ENCODE measurements at regions not wholly inside any gene's neighbourhood (a gene's known extent, or its start where the extent isn't known, plus 50 kb on each side); places are given as distances from the start of the nearest gene placed in this dataset.

- intact Hi-C loops (cut with micrococcal nuclease) = no loop called here
- DNase-seq = no peak
- Histone ChIP-seq H3K27ac (replicated peaks) (no peak overlapping the region), H3K4me3 (no peak overlapping the region), H3K9me3 (replicated peaks) (peaks cover 28% of the 10 kb centered on the region), H3K4me1 (no peaks in the 10 kb centered on the region), H3K27me3 (ENCODE audit: low read depth) (no peaks in the 10 kb centered on the region), H3K36me3 (no peaks in the 10 kb centered on the region)
- no peak for TF ChIP-seq CTCF (IDR thresholded peaks at IDR 0.05; ENCODE audit: borderline replicate concordance)
Observed at GRCh38 chr18:34444622-34445021, 219.9 kb upstream of the NOL4 start.

DNA sequence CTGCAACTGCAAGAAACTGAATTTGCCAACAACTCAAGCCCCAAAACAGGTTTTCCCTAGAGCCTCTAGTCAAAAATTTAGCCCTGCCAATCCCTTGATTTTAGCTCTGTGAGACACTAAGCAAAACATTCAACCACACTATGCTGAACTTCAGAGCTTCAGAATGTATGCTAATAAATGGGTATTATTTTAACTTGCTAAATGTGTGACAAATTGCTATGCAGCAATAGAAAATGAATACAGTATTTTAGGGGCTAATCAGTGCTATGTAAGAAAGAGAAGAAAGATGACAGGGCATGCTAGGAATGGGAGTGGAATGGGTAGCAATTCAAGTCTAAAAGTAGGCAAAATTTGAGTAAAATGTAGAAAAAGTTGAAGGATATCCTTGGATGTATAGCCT, 223.9 kb upstream of the NOL4 start:
- Histone ChIP-seq H3K4me3 (no peak overlapping the region), H3K27me3 (ENCODE audit: low read depth) (no peaks in the 10 kb centered on the region), H3K36me3 (no peaks in the 10 kb centered on the region), H3K27ac (replicated peaks) (no peak overlapping the region), H3K4me1 (no peaks in the 10 kb centered on the region), H3K9me3 (replicated peaks) (peaks cover 18% of the 10 kb centered on the region)
- intact Hi-C loops (cut with micrococcal nuclease) = no loop called here
- DNase-seq = no peak
- no peak for TF ChIP-seq CTCF (IDR thresholded peaks at IDR 0.05; ENCODE audit: borderline replicate concordance)

GRCh38 chr18:34457761-34458160, 233.0 kb upstream of the NOL4 start:
- no peak for DNase-seq
- H3K9me3 ChIP-seq (replicated peaks) = no peaks in the 10 kb centered on the region
- H3K27ac ChIP-seq (replicated peaks) = no peak overlapping the region
- no peaks in the 10 kb centered on the region for H3K36me3 ChIP-seq
- intact Hi-C loops (cut with micrococcal nuclease) = no loop called here
- H3K27me3 ChIP-seq (ENCODE audit: low read depth) = no peaks in the 10 kb centered on the region
- no peak for TF ChIP-seq CTCF (IDR thresholded peaks at IDR 0.05; ENCODE audit: borderline replicate concordance)
- no peak overlapping the region for H3K4me3 ChIP-seq
- H3K4me1 ChIP-seq = no peaks in the 10 kb centered on the region

DNA sequence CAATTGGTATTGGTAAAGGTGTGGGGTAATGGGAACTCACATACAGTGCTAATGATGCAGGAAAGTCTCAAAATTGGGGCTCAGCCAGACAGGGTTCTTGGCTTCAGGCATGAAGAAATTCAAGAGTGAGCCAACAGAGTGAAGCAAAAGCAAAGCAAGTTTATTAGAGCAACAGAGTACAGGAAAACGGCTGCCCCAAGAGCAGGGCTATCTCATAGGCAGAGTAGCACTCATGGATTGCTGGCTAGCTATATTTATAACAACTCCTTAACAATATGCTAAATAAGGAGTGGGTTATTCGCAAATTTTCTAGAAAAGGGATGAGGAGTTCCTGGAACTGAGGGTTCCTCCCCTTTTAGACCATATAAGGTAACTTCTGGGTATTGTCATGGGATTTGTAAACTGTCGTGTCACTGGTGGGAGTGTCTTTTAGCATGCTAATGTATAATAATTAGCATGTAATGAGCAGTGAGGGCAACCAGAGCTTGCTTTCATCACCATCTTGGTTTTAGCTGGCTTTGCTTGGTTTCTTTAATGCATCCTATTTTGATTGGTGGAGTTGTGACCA, 233.8 kb upstream of the NOL4 start:
- no peaks in the 10 kb centered on the region for H3K27me3 ChIP-seq (ENCODE audit: low read depth)
- DNase-seq = no peak

DNA sequence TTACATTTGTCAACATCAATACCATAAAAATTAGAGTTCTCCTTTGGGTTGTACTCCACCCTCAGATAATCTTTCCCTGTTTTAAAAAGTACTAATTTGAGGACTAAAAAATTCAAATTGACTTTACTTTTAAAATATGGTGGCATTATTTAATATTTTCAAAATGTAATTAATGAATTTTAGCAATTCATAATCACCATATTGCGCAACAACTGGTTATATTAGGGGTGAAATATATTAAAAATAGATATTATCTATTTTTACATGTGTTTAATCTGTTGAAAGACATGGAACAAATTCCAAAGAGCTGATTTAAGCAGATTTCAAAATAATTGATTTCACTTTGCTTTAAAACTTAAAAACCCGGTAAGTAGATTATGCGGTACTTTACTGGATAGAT, 236.6 kb upstream of the NOL4 start:
- Histone ChIP-seq H3K27me3 (ENCODE audit: low read depth) (no peaks in the 10 kb centered on the region), H3K27ac (replicated peaks) (no peak overlapping the region), H3K4me1 (no peaks in the 10 kb centered on the region), H3K4me3 (no peak overlapping the region), H3K36me3 (no peaks in the 10 kb centered on the region), H3K9me3 (replicated peaks) (peaks cover 10% of the 10 kb centered on the region)
- DNase-seq = no peak
- intact Hi-C loops (cut with micrococcal nuclease) = no loop called here
- TF ChIP-seq CTCF (IDR thresholded peaks at IDR 0.05; ENCODE audit: borderline replicate concordance) = no peak

More for the DNA sequence above, 233.8 kb upstream of the NOL4 start:
- Histone ChIP-seq H3K4me1 (no peaks in the 10 kb centered on the region), H3K4me3 (no peak overlapping the region), H3K9me3 (replicated peaks) (no peaks in the 10 kb centered on the region), H3K27ac (replicated peaks) (no peak overlapping the region), H3K36me3 (no peaks in the 10 kb centered on the region)
- intact Hi-C loops (cut with micrococcal nuclease) = no loop called here
- no peak for TF ChIP-seq CTCF (IDR thresholded peaks at IDR 0.05; ENCODE audit: borderline replicate concordance)
